GM19023 (cell line): ENCODE measurements at regions not wholly inside any gene's neighbourhood (a gene's known extent, or its start where the extent isn't known, plus 50 kb on each side); places are given as distances from the start of the nearest gene placed in this dataset.
"Not testable (repeated sequence)": the region's sequence is repeated elsewhere in the genome, so short reads cannot be mapped to it uniquely, and the experiment has no call there.

ENCODE experiments used
- ATAC-seq: cut with Tn5 transposase; IDR thresholded peaks from one replicate; pipeline ENCODE4 v1.9.1; 2021; ENCODE audit warnings: mild to moderate bottlenecking, moderate library complexity; ENCODE audit not compliant: unreplicated experiment

DNA sequence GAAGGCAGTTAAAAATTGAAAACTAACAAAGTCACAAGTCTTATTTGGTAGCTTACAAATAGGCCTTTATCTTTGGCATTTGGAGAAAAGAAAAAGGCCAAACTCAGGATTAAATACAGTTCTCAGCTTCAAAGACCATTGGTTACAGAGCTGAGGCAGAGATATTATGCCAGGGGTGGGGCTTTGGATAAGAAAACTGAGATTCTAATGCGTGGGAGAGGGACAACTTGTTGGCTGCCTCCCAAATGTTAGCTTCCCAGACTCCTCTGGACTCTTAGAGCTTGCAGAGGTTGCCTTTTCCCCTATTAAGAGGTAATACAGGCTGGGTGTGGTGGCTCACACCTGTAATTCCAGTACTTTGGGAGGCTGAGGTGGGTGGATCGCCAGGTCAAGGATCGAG is 231.8 kb downstream of the SQOR start:
- ATAC-seq = no peak

DNA sequence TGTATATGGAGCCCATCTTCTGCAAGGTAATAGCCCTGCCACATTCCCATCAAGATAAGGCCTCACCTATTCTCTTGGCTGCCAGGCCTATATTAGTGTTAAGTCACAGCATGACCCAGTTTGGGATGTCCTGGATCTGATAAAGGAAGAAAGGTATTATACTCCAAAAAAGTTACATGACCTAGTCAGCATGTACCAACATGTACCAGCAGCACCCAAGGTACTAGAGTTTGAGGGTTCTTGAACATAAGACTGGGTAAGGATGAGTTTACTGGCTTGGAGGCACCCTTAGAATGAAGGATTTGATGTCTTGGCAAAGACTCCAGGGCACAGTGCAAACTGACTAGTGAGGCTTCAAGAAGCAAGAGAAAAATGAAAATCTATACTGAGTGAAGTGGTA is 232.5 kb downstream of the SQOR start:
- ATAC-seq = no peak

GRCh38 chr15:45868109-45868691 is 233.4 kb downstream of the SQOR start:
- ATAC-seq = no peak

DNA sequence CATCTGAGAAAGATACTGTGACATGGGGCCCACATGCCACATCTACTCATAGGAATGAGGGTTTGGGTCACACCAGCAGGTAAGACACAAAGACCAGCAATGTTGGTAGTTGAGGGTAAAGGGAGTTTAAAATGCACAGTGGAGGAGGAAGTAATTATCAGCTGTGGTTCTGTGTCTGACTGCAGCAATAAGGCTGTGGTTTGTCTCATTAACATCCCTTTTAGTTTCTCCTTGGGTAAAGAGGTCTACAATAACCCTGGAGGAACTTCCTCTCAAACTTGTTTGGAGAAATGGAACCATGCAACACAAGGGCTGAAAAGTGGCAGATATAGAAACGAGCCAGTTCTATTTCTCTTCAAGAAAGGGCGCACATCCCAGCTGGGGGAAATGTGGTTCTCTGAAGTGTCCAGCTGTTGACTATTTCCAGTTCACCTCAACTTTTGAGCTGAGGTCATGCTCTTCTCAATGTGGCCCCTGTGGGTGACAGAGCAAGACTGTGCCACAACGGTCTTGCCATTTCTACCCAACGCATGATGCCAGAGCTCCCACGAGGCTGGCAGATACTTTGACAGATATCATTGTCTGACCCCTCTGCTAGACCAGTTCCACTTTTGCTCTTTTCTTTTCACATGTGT is 234.3 kb downstream of the SQOR start:
- ATAC-seq = peak; percentile 57

DNA sequence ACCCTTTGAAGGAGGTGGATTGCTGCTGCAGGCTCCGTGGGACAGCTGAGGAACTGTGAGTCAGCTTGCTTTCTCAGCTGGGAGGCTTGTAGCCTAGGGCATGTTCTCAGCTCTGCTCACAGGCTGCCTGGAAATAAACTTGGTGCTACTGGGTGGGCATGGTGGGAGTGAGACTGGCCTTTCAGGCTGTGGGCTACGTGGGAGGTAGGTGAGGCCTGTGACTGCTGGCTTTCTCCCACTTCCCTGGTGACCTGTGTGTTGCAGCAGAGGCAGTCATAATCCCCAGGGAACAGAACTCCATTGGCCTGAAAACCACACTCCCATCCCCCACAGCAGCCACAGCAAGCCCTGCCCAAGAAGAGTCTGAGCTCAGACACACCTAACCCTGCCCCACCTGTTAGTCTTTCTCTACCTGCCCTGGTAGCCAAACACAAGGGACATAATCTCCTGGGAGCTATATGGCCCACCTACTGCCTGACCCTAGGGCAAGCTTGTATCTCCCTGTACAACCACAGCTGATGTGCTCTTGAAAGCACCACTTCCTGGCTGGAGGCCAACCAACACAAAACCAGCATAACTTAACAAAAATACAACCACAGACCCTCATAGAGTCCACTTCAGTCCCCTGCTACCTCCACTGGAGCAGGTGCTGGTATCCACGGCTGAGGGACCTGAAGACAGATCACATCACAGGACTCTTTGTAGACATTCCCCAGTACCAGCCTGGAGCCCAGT is 236.5 kb downstream of the SQOR start:
- no peak for ATAC-seq

- no peak for ATAC-seq
Observed at GRCh38 chr15:45873781-45874180, 239.0 kb downstream of the SQOR start.

DNA sequence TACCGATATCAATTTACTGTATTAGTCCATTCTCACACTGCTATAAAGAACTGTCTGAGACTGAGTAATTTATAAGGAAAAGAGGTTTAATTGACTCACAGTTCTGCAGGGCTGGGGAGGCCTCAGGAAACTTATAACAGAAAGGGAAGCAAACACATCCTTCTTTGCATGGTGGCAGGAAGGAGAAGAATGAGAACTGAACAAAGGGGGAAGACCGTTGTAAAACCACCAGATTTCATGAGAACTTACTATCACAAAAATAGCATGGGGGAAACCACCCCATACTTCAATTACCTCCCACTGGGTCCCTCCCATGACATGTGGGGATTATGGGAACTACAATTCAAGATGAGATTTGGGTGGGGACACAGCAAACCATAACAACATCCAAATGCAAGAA is 239.7 kb downstream of the SQOR start:
- not testable (repeated sequence) for ATAC-seq

- ATAC-seq = no peak
Observed at GRCh38 chr15:45884289-45884688, 249.5 kb downstream of the SQOR start.

- no peak for ATAC-seq
Observed at GRCh38 chr15:45884755-45885445, 250.1 kb downstream of the SQOR start.

DNA sequence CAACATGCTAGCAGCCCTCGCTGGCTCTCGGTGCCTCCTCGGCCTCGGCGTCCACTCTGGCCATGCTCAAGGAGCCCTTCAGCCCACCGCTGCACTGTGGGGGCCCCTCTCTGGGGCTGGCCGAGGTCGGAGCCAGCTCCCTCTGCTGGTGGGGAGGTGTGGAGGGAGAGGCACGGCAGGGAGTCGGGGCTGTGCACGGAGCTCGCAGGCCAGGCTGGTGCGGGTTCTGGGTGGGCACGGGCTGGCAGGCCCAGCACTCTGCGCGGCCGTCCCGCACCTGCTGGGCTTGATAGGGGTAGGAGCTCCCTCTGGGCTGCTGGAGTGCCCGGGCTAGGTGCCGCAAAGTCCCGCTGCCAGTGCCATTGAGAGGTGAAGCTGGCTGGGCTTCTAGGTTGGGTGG is 251.0 kb downstream of the SQOR start:
- no peak for ATAC-seq

DNA sequence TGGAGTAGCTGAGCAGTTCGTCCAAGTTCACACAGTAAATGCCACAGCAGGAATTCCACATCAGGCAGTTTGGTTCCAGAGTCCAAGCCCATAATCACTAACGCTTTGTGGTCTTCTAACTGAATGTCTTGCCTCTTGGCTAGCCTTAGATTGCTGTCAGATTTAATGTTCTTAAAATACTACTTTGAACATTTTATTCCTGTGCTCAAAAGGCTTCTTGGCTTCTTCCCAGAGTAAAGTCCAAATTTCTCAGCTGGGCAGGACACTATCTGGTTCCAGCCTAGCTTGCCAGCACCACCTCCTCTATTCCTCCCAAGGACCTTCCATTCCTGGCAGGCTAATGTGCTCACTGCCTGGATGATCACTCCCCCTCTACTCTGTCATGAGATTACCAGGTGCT is 256.9 kb downstream of the SQOR start:
- ATAC-seq = no peak

GRCh38 chr15:45892182-45892581 is 257.4 kb downstream of the SQOR start:
- ATAC-seq = no peak

- no peak for ATAC-seq
Observed at GRCh38 chr15:45903283-45903682, 268.5 kb downstream of the SQOR start.

- no peak for ATAC-seq
Observed at GRCh38 chr15:45904019-45904418, 269.2 kb downstream of the SQOR start.

GRCh38 chr15:45906230-45906629 is 271.4 kb downstream of the SQOR start:
- no peak for ATAC-seq

GRCh38 chr15:45910671-45911070 is 275.8 kb downstream of the SQOR start:
- no peak for ATAC-seq

- ATAC-seq = no peak
Observed at GRCh38 chr15:45913451-45913850, 278.6 kb downstream of the SQOR start.

- ATAC-seq = no peak
Observed at GRCh38 chr15:45914425-45914824, 279.6 kb downstream of the SQOR start.

DNA sequence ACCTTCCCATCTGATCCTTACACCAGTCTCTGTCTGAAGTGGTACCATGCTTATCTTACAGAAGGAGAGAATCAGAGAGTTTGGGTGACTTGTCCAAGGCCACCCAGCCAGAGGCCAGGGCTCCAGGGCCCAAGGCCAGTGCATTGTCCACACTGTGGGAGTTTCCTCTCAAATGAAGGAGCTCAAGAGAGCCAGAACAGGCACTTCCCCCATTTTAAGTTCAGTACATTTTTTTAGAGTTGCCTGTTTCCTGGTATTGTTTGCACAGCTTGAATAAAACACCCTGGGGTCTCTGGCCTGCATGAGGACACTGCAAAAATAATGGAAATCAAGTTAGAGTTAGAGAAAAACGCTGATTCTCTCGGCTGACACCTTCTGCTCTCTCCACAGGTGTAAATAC is 284.0 kb downstream of the SQOR start:
- ATAC-seq = no peak

DNA sequence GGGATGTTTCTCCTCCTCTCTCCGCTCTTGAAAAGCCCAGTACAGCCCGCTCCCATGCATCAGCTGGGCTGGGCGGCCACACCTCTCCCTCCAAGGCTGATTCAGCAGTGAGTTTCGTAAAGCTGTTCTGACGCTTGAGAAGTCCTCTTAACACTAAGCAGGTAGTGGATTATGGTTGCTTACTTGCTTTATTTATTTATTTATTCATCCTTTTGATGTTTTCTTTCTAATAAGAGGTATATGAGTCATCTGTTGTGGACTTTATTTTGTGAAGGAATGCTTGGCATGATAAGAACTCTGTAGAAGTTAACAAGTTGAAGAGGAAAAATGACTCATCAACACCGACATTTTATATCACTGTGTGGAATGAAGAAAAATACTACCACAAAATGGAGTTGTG is 285.0 kb downstream of the SQOR start:
- no peak for ATAC-seq

GRCh38 chr15:45921376-45921775 is 286.5 kb downstream of the SQOR start:
- ATAC-seq = no peak

DNA sequence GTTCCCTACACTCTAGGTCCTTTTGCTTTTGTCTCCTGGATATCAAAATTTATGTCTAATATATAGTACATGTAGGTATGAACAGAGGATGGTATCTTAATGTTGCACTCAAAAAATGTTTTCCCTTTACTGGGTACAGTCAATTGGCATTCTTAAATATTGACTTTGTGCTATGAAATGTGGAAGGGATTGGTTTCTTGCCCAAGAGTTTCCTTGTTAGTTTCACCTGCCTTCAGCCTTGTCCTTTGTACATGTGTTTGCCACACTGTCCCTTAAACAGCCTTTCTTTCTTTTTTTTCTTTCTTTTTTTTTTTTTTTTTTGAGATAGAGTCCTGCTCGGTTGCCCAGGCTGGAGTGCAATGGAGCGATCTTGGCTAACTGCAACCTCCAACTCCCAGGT is 287.1 kb downstream of the SQOR start:
- ATAC-seq = no peak
